SH-SY5Y (cell line): ENCODE measurements at regions not wholly inside any gene's neighbourhood (a gene's known extent, or its start where the extent isn't known, plus 50 kb on each side); places are given as distances from the start of the nearest gene placed in this dataset.

Experiments
- GATA2 ChIP-seq: IDR thresholded peaks from 2 replicates; pipeline ENCODE4 v1.6.1; 2011; ENCODE audit warnings: mild to moderate bottlenecking, low read depth, low read length
- GATA3 ChIP-seq: IDR thresholded peaks from 2 replicates; pipeline ENCODE4 v1.6.1; 2011; ENCODE audit warnings: low read depth, mild to moderate bottlenecking, low read length, moderate library complexity

DNA sequence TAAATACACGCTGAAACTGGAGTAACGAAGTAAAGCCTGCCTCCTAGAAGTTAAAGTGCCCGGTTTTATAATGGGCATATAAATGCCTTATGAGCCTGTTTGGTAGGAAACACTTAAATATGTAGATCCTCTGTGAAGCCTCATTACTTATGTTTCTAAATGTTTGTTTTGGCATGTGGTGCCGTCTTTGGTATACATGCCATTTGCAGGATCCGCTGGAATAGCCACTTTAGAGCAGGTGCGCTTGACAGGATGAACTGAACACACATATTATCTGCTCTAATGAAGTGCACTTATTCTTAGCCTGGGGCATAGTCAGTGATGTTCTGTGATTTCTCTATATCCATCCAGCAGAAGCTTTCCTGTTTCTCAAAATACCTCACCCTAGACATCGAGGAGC, 778.1 kb upstream of the WWC1 start:
- TF ChIP-seq GATA2 (no peak), GATA3 (no peak)
